GM19025 (cell line): ENCODE measurements at regions not wholly inside any gene's neighbourhood (a gene's known extent, or its start where the extent isn't known, plus 50 kb on each side); places are given as distances from the start of the nearest gene placed in this dataset.

Source experiments
- ATAC-seq: cut with Tn5 transposase; IDR thresholded peaks from one replicate; pipeline ENCODE4 v1.9.1; 2021; ENCODE audit warnings: mild to moderate bottlenecking, low read depth, moderate library complexity; ENCODE audit not compliant: unreplicated experiment

GRCh38 chr19:28862238-28862637, 350.7 kb downstream of the UQCRFS1 start:
- no peak for ATAC-seq

DNA sequence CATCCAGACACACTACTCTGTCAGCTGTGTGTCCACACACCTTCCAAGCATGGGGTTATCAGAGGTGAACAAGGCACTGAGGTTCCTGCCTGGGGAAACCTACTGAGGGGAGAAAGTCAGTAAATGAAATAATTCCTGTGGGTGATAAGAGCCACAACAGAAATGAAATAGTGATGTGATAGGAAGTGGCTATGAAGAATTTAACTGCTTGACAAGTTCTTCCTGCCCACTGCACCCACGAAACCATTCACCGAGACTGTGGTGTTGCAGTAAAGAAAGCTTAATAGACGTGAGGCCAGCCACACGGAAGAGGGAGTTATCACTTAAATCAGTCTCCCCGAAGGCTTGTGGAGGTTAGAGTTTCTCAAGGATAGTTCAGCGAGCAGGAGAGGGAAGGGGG, 353.1 kb downstream of the UQCRFS1 start:
- ATAC-seq: no peak

- no peak for ATAC-seq
Observed at GRCh38 chr19:28858933-28859332, 354.0 kb downstream of the UQCRFS1 start.

DNA sequence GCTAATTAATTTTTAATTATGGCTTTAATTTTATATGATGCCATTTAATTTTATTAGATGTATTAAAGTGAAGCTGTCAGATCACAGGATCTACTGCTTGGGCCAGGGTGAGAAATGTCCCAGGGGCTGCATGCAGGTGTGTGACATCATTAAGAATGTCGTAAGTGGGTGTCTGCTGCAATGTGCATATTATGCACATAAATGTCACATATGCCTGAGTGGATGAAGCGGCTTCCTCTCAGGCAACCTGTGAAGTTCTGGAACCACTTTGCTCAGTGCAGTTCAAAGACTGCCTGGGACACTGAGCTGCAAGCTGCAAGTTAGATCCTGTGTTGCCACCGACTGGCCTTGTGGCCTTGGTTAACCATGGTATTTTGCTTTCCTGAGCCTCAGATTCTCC, 355.0 kb downstream of the UQCRFS1 start:
- ATAC-seq: no peak

- ATAC-seq: no peak
Observed at GRCh38 chr19:28855216-28855615, 357.7 kb downstream of the UQCRFS1 start.

- no peak for ATAC-seq
Observed at GRCh38 chr19:28847468-28847867, 365.5 kb downstream of the UQCRFS1 start.

- no peak for ATAC-seq
Observed at GRCh38 chr19:28846094-28846812, 366.7 kb downstream of the UQCRFS1 start.

DNA sequence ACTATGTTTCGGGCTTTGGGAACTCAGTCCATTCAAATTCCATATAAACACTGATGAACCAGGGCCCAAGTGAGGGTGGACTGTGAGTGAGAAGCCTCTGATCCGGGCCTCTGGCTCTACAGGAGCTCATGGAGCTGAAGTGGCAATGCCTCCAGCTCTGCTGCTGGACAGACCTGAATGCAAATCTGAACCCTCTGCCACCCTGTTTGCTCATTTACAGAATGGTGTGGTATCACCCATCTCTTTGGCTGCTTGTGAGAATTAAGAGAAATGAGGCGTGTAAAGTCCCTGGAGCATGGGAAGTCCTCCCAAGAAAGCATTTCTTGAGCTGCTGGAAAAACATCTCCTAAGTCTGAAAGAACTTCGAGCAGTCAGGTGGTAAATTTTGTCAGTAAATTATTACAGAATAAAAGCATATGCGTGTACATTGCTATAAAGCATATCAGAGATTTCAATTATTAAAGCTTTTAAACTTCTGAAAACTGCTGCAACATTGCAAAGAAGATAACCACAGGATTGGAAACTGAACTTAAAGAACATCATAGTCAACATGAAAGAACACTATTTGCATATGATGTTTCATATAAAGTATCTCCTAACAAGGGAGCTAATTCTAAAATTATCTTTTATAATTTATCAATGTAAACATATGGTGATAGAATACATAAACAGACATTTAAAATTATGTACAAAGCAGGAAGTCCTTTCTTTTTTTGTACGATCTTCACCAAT, 369.0 kb downstream of the UQCRFS1 start:
- ATAC-seq: no peak

DNA sequence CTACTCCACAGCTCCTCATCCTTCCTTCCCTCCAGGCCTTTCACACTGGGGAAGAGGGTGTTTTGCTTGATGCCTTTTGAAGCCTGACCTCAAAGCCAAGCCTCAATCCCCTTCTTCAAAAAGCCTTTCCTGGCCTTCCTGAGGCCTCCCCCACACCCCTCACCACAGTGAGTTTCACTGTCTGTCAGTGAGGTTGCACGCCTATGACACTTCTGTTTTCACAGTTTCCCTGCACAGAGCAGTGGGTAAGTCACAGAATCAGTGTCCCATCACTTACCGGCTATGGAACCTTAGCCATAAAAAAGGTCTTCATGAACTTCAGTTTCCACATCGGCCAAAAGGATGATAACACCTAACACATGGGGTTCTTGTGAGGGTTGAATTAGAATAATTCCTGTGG, 371.4 kb downstream of the UQCRFS1 start:
- no peak for ATAC-seq

GRCh38 chr19:28840891-28841290, 372.1 kb downstream of the UQCRFS1 start:
- no peak for ATAC-seq

DNA sequence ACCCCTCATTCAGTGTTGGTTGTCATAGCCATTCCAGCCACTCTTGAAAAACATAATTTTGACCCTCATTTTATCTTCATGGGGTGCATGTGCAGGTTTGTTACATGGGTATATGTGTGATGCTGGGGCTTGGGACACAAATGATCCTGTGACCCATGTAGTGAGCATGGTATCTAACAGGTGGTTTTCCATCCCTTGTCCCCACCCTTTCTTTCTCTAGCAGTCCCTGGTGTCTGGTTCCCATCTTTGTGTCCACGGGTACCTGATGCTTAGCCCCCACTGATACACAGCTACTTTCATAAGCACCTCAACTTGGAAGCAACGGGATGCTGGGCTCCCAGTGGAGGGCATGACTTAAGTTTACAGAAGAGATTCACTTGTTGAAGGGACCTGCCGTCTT, 373.5 kb downstream of the UQCRFS1 start:
- no peak for ATAC-seq

DNA sequence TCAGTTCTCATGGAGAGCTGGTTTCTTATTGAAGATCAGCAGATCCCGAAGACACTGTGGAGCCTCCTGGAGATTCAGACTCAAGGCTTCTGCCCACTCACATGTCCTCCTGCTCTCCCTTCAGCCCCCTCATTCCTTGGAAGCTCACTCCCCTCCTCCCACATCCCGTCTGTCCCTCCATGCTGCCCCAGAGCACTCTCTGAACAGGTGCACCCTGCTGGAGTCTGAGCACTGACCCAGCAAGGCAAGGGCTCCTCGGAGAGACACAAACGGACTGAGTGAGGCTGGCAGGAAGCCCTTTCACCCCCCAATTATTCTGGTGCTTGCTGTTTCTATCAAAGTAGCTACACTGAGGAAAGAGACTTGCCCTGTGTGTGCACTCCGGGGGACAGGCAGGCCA, 374.0 kb downstream of the UQCRFS1 start:
- ATAC-seq: no peak

- no peak for ATAC-seq
Observed at GRCh38 chr19:28836421-28836820, 376.5 kb downstream of the UQCRFS1 start.

DNA sequence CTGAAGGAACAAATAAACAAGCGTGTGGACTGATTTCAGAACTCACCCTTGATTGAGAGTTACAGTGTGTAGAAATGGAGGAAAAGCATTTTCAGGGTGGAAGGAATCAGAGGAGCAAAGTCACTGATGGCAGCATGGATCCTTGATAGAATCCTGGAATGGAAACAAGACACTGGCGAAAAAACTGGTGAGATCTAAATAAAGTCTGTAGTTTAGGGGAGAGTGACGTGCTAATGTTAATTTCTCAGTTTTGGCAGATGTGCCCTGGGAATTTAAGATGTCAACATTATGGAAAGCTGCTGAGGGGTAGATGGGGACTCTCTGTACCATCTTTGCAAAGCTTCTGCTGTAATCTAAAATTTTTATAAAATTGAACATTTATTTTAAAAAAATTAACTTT, 378.0 kb downstream of the UQCRFS1 start:
- ATAC-seq: no peak

DNA sequence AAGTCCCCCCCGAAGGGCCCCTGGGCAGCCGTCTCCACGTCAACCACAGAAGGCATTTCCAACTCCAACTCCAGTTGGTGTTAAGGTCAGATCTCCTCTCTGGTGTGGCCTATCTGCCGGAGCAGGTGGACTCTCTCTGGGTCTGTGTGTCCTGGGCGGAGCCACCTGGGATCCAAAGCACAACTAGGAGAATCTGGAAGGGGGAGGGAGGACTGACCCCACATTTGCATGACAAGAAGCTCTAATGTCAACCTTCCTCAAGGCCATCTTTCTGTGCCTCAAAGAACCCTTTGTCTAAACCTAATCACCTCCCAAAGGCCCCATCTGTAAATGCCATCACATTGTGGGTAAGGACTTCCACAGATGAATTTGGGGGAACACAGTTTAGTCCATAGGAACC, 381.5 kb downstream of the UQCRFS1 start:
- no peak for ATAC-seq

DNA sequence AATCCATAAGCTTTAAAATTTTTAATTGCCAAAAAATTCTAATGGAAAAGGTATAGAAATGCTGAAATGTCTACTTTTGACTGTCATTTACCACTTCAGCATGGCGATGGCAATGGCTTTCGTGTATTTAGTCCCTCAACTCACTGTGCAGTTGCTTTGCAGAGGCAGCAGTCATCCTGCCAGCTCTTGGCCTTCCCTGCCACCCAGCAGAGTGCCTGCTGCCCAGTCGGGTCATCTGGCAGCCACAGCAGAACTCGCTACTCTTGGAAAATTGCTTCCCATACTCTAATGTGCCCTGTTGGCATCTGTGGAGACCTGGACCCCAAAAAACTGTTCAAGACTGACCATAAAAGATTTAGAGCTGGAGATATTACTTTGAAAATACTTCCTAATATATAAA, 383.2 kb downstream of the UQCRFS1 start:
- ATAC-seq: no peak

DNA sequence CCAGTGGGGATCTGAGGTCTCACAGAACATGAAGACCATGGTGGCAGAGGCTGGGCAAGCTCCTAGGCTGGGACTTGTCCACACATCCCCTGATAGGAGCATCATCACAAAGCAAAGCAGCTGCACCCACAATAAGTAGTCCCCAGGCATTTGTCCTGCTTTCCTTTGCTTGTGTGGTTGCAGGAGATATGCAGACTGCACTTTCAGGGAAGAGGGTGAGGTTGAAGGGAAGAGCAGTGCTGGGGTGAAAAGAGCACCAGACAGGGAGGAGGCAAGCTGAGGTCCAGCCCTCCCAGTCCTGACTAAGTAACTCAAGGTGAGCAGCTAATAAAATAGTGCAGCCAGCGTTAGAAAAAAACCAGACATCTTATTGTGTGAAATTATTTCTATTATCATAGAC, 383.6 kb downstream of the UQCRFS1 start:
- ATAC-seq: no peak

DNA sequence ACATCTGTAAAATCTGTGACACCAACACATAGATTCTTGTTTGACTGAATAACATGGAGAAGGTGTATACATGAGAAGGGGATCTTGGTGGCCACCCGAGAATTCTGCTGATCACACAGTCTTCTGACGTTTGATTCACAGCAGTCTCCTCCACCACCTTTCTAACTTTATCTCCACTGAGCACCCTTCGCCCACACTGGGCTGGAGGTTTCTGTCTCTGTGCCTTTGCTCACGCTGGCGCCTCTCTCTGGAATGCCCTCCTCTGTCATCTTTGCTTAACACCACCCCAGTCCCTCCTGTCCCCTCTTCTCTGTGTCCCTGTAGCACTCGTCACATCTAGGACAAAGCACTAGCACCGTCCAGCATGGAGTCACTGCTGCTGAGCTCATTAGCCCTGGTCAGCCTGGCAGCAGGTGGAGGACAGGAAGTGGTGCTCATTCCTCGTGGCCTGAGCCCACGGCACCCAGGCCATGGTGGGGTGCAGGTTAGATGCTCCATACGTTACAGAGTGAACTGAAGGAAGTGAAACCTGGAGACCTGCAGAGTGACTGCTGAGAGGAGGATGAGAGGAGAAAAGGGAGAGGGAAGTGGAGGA, 384.6 kb downstream of the UQCRFS1 start:
- ATAC-seq: no peak

GRCh38 chr19:28827382-28827781, 385.6 kb downstream of the UQCRFS1 start:
- no peak for ATAC-seq

DNA sequence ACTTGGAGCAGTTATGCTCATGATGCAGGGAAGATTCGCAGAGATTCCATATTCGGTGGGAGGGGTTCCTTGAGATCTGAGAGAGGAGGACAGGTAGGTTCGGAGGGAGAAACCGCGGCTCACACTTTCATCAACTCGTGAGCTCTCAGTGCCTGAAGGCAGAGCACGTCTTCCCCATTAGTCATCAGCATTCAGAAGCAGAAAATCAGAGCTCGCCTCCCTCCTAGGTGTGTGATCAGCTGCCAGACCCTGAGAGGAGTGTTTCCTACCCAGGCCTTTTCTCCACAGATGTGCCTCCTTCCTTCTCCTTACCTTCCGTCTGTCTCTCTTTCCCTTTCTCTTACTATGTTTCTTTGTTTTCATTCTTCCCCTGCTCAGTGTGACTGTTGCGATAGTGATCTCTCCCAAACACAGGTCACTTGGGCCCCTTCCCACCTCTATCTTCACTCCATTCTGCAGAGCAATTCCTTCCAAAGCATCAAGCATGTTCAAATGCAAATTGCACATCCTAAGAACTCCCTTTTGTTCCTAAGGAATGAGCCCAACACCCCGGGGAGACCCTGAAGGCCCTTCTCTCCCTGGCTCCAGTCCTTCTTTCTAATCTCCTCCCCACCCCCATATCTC, 389.5 kb downstream of the UQCRFS1 start:
- no peak for ATAC-seq

DNA sequence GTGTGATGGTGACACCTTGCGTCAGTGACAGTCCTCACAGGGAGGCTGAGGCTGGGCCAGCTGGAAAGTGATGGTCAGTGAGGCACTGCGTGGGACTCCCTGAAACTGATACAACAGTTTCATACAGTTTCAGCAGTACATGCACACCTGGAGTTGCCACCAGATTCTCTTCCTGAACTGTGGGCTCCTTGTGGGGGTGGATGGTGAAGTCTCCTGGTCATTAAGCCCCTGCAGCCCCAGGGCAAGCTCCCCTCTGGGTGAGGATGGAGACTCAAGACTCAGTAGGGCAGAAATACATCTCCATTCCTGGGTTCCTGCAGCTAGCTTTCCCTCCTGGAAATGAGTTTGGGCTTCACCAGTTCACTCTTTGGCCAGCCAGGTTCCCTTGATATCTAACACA, 392.7 kb downstream of the UQCRFS1 start:
- no peak for ATAC-seq
